GM21737 (cell line): ENCODE measurements at regions not wholly inside any gene's neighbourhood (a gene's known extent, or its start where the extent isn't known, plus 50 kb on each side); places are given as distances from the start of the nearest gene placed in this dataset.
"Not testable (repeated sequence)": the region's sequence is repeated elsewhere in the genome, so short reads cannot be mapped to it uniquely, and the experiment has no call there.

ENCODE experiments used
- ATAC-seq: cut with Tn5 transposase; IDR thresholded peaks from one replicate; pipeline ENCODE4 v1.9.1; 2021; ENCODE audit warnings: mild to moderate bottlenecking, moderate library complexity; ENCODE audit not compliant: unreplicated experiment

GRCh38 chr2:41222593-41222992 is 770.7 kb upstream of the SLC8A1 start:
- no peak for ATAC-seq

GRCh38 chr2:41234093-41234492 is 782.2 kb upstream of the SLC8A1 start:
- ATAC-seq = no peak

GRCh38 chr2:41241325-41242000 is 789.6 kb upstream of the SLC8A1 start:
- no peak for ATAC-seq

GRCh38 chr2:41242001-41242331 is 790.1 kb upstream of the SLC8A1 start:
- ATAC-seq = no peak

GRCh38 chr2:41267929-41268659 is 779.7 kb upstream of the PKDCC start:
- ATAC-seq = no peak

GRCh38 chr2:41283079-41283775 is 764.6 kb upstream of the PKDCC start:
- ATAC-seq = no peak

- no peak for ATAC-seq
Observed at GRCh38 chr2:41293491-41293890, 754.3 kb upstream of the PKDCC start.

GRCh38 chr2:41294331-41294730 is 753.5 kb upstream of the PKDCC start:
- ATAC-seq = no peak

- ATAC-seq = no peak
Observed at GRCh38 chr2:41313082-41313481, 734.7 kb upstream of the PKDCC start.

GRCh38 chr2:41314511-41315070 is 733.2 kb upstream of the PKDCC start:
- no peak for ATAC-seq

- ATAC-seq = no peak
Observed at GRCh38 chr2:41319437-41319836, 728.4 kb upstream of the PKDCC start.

- ATAC-seq = no peak
Observed at GRCh38 chr2:41320491-41320890, 727.3 kb upstream of the PKDCC start.

- ATAC-seq = no peak
Observed at GRCh38 chr2:41321351-41321750, 726.5 kb upstream of the PKDCC start.

- ATAC-seq = no peak
Observed at GRCh38 chr2:41326851-41327250, 721.0 kb upstream of the PKDCC start.

- no peak for ATAC-seq
Observed at GRCh38 chr2:41329040-41329439, 718.8 kb upstream of the PKDCC start.

GRCh38 chr2:41334159-41334558 is 713.7 kb upstream of the PKDCC start:
- ATAC-seq = no peak

- not testable (repeated sequence) for ATAC-seq
Observed at GRCh38 chr2:41335573-41335972, 712.2 kb upstream of the PKDCC start.

GRCh38 chr2:41337956-41338355 is 709.9 kb upstream of the PKDCC start:
- ATAC-seq = no peak

GRCh38 chr2:41344529-41344928 is 703.3 kb upstream of the PKDCC start:
- ATAC-seq = no peak

- ATAC-seq = no peak
Observed at GRCh38 chr2:41353060-41353459, 694.8 kb upstream of the PKDCC start.

GRCh38 chr2:41355794-41356193 is 692.0 kb upstream of the PKDCC start:
- ATAC-seq = no peak

- no peak for ATAC-seq
Observed at GRCh38 chr2:41364842-41365241, 683.0 kb upstream of the PKDCC start.
